ENCODE measurements at regions not wholly inside any gene's neighbourhood (a gene's known extent, or its start where the extent isn't known, plus 50 kb on each side); places are given as distances from the start of the nearest gene placed in this dataset.

GRCh38 chr7:156496363-156496769, 144.2 kb upstream of the RNF32 start:
- Histone ChIP-seq H3K27me3 (ENCODE audit: low read depth) (no peaks in the 10 kb centered on the region), H3K4me1 (no peaks in the 10 kb centered on the region), H3K4me3 (no peak overlapping the region), H3K9me3 (no peaks in the 10 kb centered on the region), H3K36me3 (replicated peaks) (no peaks in the 10 kb centered on the region)
- in situ Hi-C loops (cut with MboI; ENCODE audit: low sequenced_read_pairs): no loop called here
- no peak for DNase-seq (ENCODE audit: low spot score in 2 of 2)

DNA sequence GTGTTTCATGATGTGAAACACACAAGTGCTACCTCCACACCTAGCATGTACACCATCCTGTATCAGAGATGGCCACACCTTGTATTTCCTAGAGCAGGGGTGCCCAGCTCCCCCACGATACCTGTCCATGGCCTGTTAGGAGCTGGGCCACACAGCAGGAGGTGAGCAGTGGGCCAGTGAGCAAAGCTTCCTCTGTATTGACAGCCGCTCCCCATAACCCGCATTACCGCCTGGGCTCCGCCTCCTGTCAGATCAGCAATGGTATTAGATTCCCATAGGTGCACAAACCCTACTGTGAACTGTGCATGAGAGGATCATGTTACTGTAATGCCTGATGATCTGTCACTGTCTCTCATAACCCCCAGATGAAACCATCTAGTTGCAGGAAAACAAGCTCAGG, 145.6 kb upstream of the RNF32 start:
- no peaks in the 10 kb centered on the region for H3K4me1 ChIP-seq
- DNase-seq (ENCODE audit: low spot score in 2 of 2): no peak
- no peaks in the 10 kb centered on the region for H3K9me3 ChIP-seq
- no peaks in the 10 kb centered on the region for H3K27me3 ChIP-seq (ENCODE audit: low read depth)
- H3K36me3 ChIP-seq (replicated peaks): no peaks in the 10 kb centered on the region
- no peak overlapping the region for H3K4me3 ChIP-seq
- in situ Hi-C loops (cut with MboI; ENCODE audit: low sequenced_read_pairs): no loop called here

DNA sequence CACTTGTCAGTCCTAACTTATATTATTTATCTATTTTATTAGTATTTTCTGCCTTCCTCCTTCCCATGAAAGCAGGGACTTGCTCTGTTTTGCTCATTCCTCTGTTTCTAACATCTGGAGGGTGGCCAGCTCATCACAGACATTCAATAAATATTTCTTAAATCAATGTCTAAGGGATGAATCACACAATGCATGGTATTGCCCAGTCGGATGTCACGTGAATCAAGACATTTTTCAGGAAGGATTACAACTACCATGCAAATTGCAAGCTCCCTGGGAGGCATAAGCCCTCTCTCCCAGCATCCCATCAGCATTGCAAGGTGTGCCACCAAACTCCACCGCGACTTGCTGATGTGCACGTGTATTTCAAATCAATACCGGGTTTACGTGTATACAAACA, 146.6 kb upstream of the RNF32 start:
- H3K27me3 ChIP-seq (ENCODE audit: low read depth): no peaks in the 10 kb centered on the region
- H3K9me3 ChIP-seq: no peaks in the 10 kb centered on the region
- in situ Hi-C loops (cut with MboI; ENCODE audit: low sequenced_read_pairs): no loop called here
- H3K4me1 ChIP-seq: no peaks in the 10 kb centered on the region
- H3K36me3 ChIP-seq (replicated peaks): no peaks in the 10 kb centered on the region
- no peak for DNase-seq (ENCODE audit: low spot score in 2 of 2)
- H3K4me3 ChIP-seq: no peak overlapping the region

DNA sequence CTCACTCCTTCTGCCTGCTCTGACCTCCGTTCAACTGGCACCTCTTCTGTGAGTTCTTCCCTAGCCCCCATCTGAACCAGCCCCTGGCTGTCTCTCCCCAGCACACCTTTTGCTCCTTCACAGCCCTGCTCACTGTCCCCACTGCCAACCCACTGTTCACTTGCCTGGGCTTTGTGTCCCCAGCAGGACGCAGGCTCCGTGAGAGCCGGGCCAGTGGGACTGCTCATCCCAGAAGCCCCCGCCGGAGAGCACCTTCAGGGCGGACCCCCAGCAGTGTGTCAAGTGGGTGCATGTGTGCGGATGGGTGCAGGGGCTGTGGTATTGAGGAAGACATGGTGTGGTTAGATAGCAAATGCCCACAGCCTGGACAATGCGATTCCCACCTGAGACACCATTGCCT, 148.4 kb upstream of the RNF32 start:
- in situ Hi-C loops (cut with MboI; ENCODE audit: low sequenced_read_pairs): no loop called here
- Histone ChIP-seq H3K4me1 (no peaks in the 10 kb centered on the region), H3K27me3 (ENCODE audit: low read depth) (no peaks in the 10 kb centered on the region), H3K9me3 (no peaks in the 10 kb centered on the region), H3K4me3 (no peak overlapping the region), H3K36me3 (replicated peaks) (no peaks in the 10 kb centered on the region)
- no peak for DNase-seq (ENCODE audit: low spot score in 2 of 2)

DNA sequence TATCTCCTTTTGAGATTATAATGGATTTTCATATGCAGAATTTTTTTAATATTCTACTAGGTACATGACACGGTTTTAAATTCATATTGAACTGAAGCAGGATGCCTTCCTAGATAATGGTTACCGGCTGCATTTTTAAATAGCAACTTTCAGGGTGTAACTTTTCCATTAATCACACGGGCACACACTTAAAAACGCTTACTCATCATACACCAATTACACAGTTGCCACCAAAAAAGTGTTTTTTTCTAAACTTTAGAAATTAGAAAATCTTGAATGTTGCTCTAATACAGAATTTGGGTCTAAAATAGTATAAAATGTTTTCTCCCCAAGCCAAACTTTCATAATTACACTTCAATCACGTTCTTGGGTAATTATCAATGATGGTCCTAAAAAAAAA, 149.1 kb upstream of the RNF32 start:
- DNase-seq (ENCODE audit: low spot score in 2 of 2): no peak
- in situ Hi-C loops (cut with MboI; ENCODE audit: low sequenced_read_pairs): no loop called here
- H3K4me3 ChIP-seq: no peak overlapping the region
- no peaks in the 10 kb centered on the region for H3K36me3 ChIP-seq (replicated peaks)
- no peaks in the 10 kb centered on the region for H3K27me3 ChIP-seq (ENCODE audit: low read depth)
- H3K4me1 ChIP-seq: no peaks in the 10 kb centered on the region
- no peaks in the 10 kb centered on the region for H3K9me3 ChIP-seq

DNA sequence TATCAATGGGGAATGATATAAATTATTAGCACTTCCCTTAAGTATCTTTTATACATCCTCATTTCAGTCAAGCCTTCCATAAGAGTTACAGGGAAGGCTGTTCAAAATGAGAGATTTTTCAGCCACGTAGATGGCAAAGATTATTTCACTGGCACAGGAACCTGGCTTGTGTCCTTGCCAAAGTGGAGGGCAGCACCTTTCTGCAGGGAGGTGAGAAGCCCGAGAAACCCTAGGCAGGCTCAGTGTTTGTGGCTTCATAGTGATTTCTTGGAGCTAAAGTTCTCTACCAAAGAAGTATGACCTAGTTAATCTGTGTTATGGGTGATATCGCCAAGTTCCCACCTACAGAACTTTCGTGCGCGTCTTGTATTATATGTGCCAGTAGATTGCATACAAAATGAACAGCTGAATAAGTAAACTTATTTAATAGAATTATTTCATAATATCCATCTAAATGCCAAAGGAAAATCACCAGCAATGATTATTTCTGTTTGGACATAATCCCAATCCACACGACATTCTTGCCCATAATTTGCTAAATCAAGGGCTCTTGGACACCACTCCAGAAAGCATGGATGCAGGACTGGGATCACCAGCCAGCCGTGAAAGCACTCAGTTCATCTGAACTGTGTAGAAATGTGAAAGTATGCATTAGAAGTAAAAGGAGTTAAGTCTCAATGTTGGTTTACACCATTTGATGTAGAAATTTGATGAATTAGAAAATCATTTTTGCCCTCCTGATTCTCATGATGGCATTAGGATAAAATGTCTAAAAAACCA, 150.4 kb upstream of the RNF32 start:
- no peaks in the 10 kb centered on the region for H3K27me3 ChIP-seq (ENCODE audit: low read depth)
- no peak for DNase-seq (ENCODE audit: low spot score in 2 of 2)
- no peaks in the 10 kb centered on the region for H3K36me3 ChIP-seq (replicated peaks)
- no peaks in the 10 kb centered on the region for H3K4me1 ChIP-seq
- no peaks in the 10 kb centered on the region for H3K9me3 ChIP-seq
- in situ Hi-C loops (cut with MboI; ENCODE audit: low sequenced_read_pairs): no loop called here
- no peak overlapping the region for H3K4me3 ChIP-seq

DNA sequence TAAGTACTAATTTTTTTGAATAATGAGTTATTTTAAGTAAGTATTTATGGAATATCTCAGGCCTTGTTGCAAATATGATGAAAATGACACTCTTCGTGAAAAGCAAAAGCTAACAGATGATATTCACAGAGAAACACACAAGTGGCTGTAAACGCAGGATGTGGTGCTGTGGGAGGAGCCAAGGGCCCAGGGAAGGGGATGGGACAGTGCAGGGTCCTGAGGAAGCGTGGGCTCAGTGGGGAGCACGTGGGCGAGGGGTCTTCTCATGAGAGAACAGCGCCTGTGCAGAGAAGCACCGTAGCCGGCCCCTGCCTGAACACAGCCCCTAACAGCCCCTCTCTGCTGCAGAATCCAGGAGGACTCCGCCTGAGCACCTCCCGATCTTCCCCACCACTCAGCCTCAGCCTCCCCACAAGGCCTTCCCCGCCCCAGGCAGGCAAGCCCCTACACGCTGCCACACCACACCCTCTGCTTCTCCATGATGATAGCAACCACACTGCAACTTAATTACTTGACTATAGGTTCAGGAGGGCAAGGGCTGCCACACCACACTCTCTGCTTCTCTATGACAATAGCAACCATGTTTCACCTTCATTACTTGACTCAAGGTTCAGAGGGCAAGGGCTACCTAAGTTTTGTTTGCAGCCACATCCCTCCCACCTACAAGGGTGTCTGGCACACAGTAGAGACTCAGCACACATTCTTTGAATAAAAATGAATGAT, 152.6 kb upstream of the RNF32 start:
- Histone ChIP-seq H3K4me3 (no peak overlapping the region), H3K4me1 (no peaks in the 10 kb centered on the region), H3K36me3 (replicated peaks) (no peaks in the 10 kb centered on the region), H3K9me3 (no peaks in the 10 kb centered on the region), H3K27me3 (ENCODE audit: low read depth) (no peaks in the 10 kb centered on the region)
- DNase-seq (ENCODE audit: low spot score in 2 of 2): no peak
- in situ Hi-C loops (cut with MboI; ENCODE audit: low sequenced_read_pairs): no loop called here

DNA sequence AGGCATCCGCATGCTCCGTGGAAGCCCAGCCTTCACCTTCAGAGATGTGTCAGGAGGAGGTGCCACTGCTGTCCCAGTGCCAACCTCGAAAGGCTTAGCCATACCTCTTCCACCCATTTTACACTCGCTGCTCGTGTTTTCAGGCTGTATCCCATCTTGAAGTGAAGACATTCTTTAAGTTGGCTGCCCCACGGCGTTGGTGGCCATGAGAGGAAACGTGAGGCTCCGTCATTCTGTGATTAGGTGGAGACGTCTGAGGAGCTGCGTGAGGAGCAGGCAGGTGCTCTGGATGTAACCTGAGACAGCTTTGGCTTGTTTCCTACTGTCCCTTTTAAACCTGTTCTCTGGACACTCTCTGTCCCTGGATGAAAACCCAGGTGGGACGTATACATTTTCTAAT, 159.9 kb upstream of the RNF32 start:
- in situ Hi-C loops (cut with MboI; ENCODE audit: low sequenced_read_pairs): no loop called here
- no peak overlapping the region for H3K4me3 ChIP-seq
- no peaks in the 10 kb centered on the region for H3K4me1 ChIP-seq
- no peaks in the 10 kb centered on the region for H3K36me3 ChIP-seq (replicated peaks)
- DNase-seq (ENCODE audit: low spot score in 2 of 2): no peak
- no peaks in the 10 kb centered on the region for H3K27me3 ChIP-seq (ENCODE audit: low read depth)
- no peaks in the 10 kb centered on the region for H3K9me3 ChIP-seq

DNA sequence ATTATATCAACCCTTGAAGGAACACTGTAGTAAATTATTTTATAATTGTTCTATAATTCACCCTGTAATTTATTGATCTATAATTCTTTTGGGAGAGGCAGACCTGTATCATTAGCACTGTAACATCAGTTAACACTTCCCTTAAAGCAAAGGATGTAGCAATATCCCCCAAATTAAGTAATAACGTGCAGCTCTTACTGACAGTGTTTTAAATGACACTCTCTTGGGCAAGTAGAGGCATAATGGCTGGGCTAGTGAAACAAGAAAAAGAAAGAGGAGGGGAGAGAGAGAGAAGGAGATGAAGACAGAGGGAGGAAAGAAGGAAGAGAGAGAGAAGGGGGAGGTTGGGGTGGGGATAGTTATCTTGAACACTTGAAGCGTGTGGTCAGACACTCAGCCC, 161.0 kb upstream of the RNF32 start:
- in situ Hi-C loops (cut with MboI; ENCODE audit: low sequenced_read_pairs): loop anchor here (10.0 kb wide), 1 partner anchor 665 kb away; the partner anchor contains the start of gene SHH
- Histone ChIP-seq H3K27me3 (ENCODE audit: low read depth) (no peaks in the 10 kb centered on the region), H3K36me3 (replicated peaks) (no peaks in the 10 kb centered on the region), H3K4me1 (no peaks in the 10 kb centered on the region), H3K4me3 (no peak overlapping the region), H3K9me3 (no peaks in the 10 kb centered on the region)
- DNase-seq (ENCODE audit: low spot score in 2 of 2): no peak

DNA sequence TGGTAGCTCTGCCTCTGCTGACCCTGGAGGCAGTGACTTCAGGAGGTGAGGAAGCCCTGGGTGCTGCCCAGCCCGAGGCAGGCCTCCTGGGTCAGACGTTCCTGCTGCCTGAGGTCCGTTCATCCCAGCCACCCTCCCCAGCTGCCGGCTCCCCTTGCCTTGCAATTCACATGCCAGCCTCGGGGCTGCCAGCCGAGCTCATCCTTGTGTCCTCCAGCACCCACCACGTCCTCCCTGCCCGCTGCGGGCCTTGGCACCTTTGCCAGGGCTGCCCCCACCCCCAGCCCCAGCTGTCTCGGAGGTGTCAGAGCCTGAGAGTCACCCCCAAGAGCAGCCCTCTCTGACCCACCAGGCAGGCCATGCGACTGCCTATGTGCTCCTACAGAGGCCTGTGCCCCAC, 162.1 kb upstream of the RNF32 start:
- no peaks in the 10 kb centered on the region for H3K36me3 ChIP-seq (replicated peaks)
- no peaks in the 10 kb centered on the region for H3K4me1 ChIP-seq
- in situ Hi-C loops (cut with MboI; ENCODE audit: low sequenced_read_pairs): loop anchor here (10.0 kb wide), 1 partner anchor 664 kb away; the partner anchor contains the start of gene SHH

DNA sequence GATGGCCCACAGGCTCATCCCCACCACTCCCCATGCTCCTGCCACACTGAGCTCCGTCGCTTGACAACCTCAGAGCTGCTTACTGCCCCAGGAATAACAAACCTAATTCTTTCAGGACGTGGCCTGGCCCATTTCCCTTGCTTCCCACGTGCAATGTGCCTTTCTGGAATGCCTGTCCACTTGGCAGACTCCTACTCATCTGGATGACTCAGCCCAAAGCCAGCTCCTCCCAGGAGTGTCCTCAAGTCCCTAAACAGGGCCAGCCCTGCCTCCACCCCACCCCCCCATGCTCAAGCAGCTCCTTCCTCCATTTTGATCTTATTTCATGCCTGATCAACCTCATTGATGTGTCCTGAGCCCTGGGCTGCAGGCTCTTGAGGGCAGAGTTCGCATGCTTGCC, 164.9 kb upstream of the RNF32 start:
- Histone ChIP-seq H3K36me3 (replicated peaks) (no peaks in the 10 kb centered on the region), H3K27me3 (ENCODE audit: low read depth) (no peaks in the 10 kb centered on the region), H3K4me3 (no peak overlapping the region), H3K4me1 (no peaks in the 10 kb centered on the region), H3K9me3 (no peaks in the 10 kb centered on the region)
- in situ Hi-C loops (cut with MboI; ENCODE audit: low sequenced_read_pairs): loop anchor here (10.0 kb wide), 1 partner anchor 661 kb away; the partner anchor contains the start of gene SHH
- no peak for DNase-seq (ENCODE audit: low spot score in 2 of 2)

More for the DNA sequence above, 162.1 kb upstream of the RNF32 start:
- Histone ChIP-seq H3K4me3 (no peak overlapping the region), H3K9me3 (no peaks in the 10 kb centered on the region), H3K27me3 (ENCODE audit: low read depth) (no peaks in the 10 kb centered on the region)
- no peak for DNase-seq (ENCODE audit: low spot score in 2 of 2)

- H3K4me1 ChIP-seq: no peaks in the 10 kb centered on the region
- in situ Hi-C loops (cut with MboI; ENCODE audit: low sequenced_read_pairs): loop anchor here (10.0 kb wide), 1 partner anchor 660 kb away; the partner anchor contains the start of gene SHH
- H3K4me3 ChIP-seq: no peak overlapping the region
- no peaks in the 10 kb centered on the region for H3K36me3 ChIP-seq (replicated peaks)
- H3K9me3 ChIP-seq: no peaks in the 10 kb centered on the region
- H3K27me3 ChIP-seq (ENCODE audit: low read depth): no peaks in the 10 kb centered on the region
- no peak for DNase-seq (ENCODE audit: low spot score in 2 of 2)
These were observed 165.4 kb upstream of the RNF32 start for GRCh38 chr7:156475179-156475578.

- H3K27me3 ChIP-seq (ENCODE audit: low read depth): no peaks in the 10 kb centered on the region
- no peak overlapping the region for H3K4me3 ChIP-seq
- H3K4me1 ChIP-seq: no peaks in the 10 kb centered on the region
- DNase-seq (ENCODE audit: low spot score in 2 of 2): no peak
- H3K36me3 ChIP-seq (replicated peaks): no peaks in the 10 kb centered on the region
- in situ Hi-C loops (cut with MboI; ENCODE audit: low sequenced_read_pairs): loop anchor here (10.0 kb wide), 1 partner anchor 659 kb away; the partner anchor contains the start of gene SHH
- H3K9me3 ChIP-seq: no peaks in the 10 kb centered on the region
These were observed 166.3 kb upstream of the RNF32 start for GRCh38 chr7:156474241-156474743.

Data from HAP-1 (cell line).